OCI-M2 (cell line): ENCODE measurements at regions not wholly inside any gene's neighbourhood (a gene's known extent, or its start where the extent isn't known, plus 50 kb on each side); places are given as distances from the start of the nearest gene placed in this dataset.
"Not testable (repeated sequence)": the region's sequence is repeated elsewhere in the genome, so short reads cannot be mapped to it uniquely, and the experiment has no call there.

Experiments used
- DNase-seq: peaks from one replicate; lab custom pipeline; 2025; ENCODE audit not compliant: unreplicated experiment; lab: John Stamatoyannopoulos, UW

DNA sequence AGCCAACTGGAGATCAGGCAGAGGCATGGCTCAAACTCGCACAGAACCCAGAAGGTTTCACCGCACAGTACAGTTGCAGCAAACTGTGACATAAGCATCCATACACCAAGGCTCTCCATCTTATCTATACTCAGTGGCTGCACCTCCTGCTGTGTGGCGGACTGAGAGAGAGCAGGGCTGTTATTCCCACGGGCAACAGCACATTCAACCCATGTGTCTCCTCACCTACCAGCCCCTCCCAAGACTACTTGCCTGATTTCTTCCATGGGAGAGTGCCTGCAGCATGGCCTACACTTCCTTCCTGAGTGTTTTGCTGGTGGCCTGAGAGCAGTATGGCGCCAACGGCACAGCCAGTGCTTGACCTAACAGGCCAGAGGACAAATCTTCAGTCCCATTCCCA lies 1606.6 kb downstream of the SLITRK1 start:
- DNase-seq = no peak

DNA sequence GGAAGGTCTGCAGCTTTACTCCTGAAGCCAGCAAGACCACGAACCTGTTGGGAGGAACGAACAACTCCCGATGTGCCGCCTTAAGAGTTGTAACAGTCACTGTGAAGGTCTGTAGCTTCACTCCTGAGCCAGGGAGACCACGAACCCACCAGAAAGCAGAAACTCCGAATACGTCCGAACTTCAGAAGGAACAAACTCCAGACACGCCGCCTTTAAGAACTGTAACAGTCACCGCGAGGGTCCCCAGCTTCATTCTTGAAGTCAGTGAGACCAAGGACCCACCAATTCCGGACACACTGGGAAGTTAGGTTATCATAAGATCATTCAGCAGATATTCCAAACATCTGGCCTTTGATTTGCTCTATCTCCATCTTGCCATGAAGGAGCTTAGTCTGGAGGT lies 1623.0 kb downstream of the SLITRK1 start:
- DNase-seq = no peak

DNA sequence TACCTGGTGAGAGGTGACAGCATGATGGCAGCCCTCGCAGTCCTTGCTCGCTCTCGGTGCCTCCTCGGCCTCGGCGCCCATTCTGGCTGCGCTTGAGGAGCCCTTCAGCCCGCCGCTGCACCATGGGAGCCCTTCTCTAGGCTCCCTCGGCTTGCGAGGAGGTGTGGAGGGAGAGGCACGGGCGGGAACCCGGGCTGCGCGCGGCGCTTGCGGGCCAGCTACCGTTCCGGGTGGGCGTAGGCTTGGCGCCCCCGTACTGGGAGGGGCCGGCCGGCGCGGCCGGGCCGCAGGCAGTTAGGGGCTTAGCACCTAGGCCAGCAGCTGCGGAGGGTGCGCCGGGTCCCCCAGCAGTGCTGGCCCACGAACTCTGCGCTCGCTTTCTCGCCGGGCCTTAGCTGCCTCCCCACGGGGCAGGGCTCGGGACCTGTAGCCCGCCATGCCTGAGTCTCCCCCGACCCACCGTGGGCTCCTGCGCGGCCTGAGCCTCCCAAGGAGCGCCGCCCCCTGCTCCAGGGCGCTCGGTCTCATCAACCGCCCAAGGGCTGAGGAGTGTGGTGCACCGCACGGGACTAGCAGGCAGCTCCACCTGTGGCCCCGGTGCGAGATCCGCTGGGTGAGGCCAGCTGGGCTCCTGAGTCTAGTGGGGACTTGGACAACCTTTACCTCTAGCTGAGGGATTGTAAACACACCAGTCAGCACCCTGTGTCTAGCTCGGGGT lies 1624.3 kb downstream of the SLITRK1 start:
- no peak for DNase-seq

DNA sequence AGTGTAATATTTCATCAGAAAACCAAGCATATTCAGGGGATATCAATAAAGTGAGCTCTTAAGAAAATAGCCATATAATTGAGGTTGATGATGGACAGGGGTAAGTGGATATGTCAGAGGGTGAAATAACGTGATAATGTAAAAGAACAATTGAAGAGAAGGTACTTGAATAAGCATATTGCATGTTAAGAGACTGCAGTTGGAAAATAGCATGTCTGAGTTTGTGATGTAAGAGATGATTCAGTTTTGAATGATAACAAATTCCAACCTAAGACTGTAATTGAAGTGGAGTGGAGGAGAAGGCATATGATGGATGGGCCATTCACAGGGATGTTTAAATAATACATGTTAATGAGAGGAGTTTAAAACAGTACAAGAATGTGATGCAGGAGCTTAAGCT lies 1633.5 kb downstream of the SLITRK1 start:
- DNase-seq = no peak

DNA sequence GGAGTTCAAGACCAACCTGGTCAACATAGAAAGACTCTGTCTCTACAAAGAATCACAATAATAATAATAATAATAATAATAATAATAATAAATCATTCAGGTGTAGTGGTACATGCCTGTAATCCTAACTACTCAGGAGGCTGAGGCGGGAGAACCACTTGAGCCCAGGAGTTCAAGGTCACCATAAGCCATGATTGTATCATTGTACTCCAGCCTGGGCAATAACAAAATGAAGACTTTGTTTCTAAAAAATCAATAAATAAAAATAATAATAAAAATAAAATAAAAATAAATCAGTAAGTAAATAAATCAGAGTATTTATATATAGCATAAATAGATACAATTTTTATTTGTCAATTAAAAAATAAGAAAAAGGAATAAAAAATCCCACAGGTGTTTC lies 1636.4 kb downstream of the SLITRK1 start:
- DNase-seq = no peak

DNA sequence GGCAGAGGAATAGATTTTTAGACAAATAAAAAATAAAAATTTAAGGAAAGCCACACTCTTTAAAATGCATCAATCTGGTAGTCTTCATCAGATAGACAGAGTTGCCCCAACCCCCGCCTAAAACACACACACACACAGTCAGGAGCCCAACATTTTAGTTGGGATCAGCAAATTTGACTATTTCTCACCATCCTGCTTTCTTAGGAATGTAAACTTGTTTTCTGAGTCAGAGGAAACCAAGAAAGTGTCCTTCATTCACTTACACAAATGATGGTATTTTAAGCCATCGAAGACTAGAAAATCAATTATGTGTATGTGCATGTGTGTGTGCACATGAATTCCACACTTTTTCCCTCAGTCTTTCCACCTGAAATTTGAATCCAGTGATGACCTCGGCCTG lies 1657.5 kb downstream of the SLITRK1 start:
- DNase-seq = no peak

DNA sequence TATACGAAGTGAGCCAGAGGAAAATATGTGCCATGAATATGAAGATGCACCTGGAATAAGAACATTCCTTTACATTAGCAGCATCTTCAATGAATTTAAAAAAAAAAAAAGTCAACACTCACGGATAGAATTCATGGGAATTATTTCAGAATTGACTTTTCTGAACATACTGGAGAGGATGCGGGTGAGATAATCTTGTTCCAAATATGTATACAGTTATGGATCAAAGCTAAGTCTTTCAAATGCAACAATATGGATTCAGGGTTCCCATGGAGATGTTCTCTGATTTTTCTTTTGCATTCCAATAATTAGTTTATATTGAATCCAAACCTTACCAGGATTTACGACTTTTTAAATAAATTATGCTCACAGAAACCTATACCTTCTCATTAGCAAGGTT lies 1660.7 kb downstream of the SLITRK1 start:
- no peak for DNase-seq

DNA sequence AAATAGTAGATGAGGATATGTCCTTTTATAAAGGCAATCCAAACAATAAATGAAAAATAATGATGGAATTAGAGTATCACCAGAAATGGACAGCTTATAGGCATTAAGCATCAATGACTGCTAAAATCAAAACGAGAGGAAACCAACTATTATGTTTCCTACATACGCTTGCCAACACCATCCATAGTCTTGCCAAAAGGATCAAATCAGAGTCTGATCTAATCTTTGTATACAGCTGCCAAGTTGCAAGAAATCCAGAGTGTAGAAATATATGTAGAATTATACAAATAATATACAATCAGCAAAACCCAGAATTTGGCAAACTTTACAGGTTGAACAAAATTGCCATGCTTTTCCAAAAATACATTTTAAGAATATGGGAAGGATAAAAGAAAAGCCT lies 1661.6 kb downstream of the SLITRK1 start:
- DNase-seq = no peak

DNA sequence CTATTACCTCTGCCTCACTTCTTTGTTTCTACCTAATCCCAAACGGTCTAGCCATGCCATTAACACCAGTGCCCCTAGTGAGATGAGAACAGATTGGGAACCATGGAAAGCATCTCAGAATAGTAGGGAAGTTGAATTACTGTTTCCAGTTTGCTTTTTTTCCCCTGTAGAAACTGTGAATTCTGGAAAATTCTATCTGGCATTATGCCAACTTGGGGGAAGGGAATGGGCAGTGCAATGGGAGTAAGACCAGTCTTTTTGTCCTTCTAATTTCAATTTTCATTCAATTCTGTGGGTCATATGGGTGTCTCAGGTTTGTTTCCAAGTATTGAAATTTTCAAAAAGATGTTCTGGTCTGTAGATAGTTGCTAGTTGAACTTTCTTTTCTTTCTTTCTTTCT lies 1666.1 kb downstream of the SLITRK1 start:
- DNase-seq = no peak

DNA sequence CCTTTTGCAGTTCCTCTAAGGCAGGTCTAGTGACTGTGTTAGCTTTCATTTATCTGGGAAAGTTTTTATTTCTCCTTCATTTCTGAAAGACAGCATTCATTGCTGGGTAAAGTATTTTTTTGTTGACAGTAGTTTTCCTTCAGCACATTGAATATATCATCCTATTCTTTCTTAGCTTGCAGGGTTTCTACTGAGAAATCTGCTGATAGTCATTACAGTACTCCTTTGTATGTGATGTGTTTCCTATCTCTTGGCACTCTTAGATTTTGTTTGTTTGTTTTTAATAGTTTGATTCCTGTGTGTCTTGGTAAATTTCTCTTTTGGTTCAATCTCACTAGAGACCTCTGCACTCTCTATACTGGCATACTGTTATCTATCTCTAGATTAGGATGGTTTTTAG lies 1667.9 kb downstream of the SLITRK1 start:
- DNase-seq = no peak

DNA sequence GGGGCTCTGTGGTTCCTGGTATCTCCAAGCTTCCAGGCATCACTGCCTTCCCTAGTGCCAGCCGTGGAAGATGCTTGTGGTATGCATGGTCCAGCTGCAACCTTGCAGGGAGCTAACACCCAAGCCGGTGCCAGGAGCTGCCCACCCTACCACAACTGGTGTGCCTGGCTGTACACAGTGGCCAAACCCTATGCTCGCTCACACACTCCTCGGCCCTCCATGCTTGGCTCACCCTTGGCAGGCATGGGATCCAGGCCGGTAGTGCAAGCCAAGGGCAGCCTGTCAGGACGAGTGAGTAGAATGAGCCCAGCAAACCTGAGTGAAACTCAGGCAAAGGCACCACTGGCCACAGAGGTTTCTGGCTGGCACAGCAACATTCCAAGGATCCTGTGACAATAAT lies 1676.0 kb downstream of the SLITRK1 start:
- DNase-seq = no peak

DNA sequence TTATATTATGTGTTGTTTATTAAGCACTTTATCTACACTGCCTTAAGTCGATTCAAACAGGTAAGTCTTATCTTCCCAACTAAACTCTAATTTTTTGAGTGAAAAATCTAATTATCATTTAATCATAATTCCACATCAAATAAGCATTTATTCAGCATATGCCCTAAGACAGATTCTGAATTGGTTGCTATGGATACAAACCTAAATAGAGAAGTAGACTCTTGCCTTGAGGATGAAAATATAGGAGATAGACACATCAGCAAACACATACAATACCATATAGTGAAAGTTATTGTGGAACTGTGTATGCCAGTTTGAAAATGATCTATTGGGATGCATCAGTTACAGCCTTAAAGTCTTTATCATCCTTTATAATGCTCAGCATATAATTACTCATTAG lies 1679.9 kb downstream of the SLITRK1 start:
- DNase-seq = no peak

DNA sequence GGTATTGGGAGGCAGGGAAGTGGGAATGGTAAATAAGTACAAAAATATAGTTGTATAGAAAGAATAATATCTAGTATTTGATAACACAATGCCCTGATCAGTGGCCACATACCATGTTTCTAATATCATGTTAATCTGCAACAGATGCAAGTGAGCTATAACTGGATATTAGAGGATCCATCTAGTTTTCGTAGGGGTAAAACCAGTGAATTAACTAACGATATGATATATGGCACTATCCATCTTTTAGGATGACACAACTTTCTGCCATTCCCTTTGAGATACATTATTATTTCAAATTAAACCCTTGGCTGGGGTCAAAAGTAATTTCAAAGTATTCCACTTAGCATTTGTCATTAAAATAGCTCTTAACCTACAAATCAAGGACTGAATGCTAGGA lies 1686.2 kb downstream of the SLITRK1 start:
- DNase-seq = no peak

DNA sequence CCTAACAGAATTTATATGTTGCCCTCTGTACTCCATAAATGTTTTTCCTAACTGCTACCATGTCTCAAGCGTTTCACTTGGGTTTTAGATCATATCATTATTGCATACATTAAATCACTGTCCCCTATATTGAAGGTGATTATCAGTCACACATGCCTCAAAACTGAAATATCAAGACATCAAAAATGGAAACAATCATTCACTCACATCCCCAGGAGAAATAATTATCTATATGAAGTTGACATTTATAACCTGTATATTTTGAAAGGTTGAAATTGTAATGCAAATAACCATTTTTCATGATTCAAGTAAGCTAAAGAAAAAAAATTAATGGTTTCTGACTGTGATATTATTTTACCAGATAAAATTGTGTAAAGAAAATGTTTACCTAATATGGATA lies 1695.0 kb downstream of the SLITRK1 start:
- DNase-seq = no peak

DNA sequence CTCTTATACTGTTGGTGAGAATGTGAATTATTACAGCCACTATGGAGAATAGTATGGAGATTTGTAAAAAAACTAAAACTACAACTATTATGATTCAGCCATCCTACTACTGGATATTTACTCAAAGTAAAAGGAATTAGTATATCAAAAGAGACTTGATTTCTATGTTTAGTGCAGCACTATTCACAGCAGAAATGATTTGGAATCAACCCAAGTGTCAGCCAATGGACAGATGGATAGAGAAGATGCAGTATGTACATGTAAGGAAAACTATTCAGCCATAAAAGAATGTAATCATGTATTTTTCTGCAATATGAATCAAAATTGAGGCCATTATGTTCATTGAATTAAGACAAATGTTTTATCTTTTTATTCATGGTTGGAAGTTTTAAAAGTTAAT lies 1705.5 kb downstream of the SLITRK1 start:
- no peak for DNase-seq

DNA sequence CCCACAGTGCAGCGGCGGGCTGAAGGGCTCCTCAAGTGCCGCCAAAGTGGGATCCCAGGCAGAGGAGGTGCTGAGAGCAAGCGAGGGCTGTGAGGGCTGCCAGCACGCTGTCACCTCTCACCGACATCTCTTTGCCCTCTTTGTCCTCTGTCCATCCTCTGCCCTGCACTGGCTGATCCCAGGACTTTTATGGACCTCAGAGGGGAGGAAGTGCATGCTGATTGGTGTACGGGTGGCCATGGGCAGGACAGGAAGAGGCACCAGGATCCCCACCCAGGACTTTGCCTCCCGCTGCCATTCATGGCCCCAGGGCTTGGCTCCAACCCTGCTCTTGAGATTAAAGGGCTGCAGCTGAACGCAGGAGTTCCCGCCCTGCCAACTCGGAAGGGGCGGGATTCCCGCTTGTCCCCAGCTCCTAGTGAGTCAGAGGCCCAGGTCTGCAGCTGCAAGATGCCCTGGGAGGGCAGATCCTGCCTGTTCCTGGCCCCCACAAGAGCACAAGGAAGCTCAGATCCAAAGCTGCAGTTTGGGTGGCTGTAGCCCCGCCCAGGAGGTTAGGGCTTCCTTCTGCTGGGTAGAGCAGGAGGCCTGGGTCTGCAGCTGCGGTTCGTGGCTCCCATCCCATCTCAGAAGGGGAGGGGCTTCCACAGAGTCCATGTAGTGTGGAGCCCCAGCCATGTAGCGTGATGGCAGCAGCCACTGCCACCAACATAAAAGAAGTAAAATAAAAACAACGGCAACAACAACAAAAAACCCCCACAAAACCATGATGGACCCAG lies 1716.7 kb downstream of the SLITRK1 start:
- DNase-seq = no peak

DNA sequence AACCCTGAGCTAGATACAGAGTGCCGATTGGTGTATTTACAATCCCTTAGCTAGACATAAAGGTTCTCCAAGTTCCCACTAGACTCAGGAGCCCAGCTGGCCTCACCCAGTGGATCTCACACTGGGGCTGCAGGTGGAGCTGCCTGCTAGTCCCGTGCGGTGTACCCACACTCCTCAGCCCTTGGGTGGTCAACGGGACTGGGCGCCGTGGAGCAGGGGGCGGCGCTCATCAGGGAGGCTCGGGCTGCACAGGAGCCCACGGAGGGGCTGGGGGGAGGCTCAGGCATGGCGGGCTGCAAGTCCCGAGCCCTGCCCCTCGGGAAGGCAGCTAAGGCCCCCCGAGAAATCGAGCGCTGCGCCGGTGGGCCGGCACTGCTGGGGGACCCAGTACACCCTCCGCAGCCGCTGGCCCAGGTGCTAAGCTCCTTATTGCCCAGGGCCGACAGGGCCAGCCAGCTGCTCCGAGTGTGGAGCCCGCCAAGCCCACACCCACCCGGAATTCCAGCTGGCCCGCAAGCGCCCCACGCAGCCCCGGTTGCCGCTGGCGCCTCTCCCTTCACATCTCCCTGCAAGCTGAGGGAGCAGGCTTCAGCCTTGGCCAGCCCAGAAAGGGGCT lies 1717.4 kb downstream of the SLITRK1 start:
- DNase-seq = not testable (repeated sequence)

DNA sequence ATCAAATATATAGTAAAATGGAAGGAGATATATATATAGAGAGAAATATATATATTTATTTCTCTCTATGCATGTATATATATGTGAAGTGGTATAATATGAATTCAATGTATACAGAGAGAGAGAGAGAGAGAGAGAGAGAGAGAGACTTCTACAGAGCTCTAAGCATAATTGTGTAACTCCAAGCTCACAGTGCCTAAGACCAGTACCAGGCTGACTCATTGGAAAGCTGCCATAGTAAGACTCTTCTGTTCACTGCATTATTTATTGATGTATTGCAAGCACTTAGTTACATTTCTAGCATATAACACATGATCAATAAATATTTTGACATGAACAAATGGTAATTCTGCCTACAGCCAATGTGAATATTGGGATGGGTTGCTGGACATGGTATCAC lies 1734.7 kb downstream of the SLITRK1 start:
- DNase-seq = no peak

DNA sequence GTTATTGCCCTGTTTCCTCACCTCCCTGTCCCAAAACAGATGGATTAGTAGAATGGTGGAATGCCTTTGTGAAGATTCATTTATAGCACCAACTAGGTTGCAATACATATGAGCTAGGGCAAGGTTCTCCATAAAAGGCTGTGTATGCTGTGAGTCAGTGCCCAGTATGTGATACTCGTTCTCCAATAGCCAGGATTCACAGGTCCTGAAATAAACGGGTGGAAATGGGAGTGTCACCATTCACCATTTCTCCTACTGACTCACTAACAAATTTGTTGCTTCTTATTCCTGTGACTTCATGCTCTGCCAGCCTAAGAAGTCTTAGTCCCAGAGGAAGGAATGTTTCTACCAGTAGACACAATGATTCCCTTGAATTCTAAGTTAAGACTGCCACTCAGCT lies 1745.4 kb downstream of the SLITRK1 start:
- no peak for DNase-seq

DNA sequence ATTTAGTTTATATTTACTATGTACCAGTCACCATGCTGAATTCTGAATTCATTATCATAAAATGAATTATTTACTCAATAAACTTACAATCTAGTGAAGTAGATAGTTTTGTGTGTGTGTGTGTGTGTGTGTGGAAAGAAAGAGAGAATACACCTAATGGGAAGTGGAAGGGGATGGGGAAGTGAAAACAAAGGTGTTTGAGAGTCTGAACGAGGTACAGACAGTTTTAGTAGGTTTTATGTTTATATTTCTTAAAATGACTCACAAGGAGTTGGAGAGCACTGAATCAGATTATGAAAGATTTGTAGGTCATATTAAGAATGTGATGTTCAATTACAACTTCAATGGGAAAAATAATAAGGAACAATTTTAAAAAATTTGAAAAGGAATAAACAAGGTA lies 1753.0 kb downstream of the SLITRK1 start:
- DNase-seq = no peak

DNA sequence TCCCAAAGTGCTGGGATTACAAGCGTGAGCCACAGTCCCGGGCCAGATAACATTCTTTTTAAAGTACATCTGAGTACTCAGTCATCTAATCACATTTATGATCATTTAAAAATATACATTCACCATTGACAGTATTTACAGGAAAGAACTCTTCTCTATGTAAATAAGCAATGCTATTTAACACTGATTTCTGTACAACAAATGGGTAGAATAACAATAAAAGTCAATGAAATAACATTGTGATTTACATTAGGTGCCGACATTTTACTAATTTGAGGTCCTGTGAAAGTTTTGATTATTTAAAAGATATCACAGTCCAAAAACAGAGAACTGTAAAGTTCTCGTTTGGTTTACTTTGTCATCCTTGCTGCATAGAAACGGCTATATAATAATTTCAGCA lies 1763.7 kb downstream of the SLITRK1 start:
- no peak for DNase-seq

DNA sequence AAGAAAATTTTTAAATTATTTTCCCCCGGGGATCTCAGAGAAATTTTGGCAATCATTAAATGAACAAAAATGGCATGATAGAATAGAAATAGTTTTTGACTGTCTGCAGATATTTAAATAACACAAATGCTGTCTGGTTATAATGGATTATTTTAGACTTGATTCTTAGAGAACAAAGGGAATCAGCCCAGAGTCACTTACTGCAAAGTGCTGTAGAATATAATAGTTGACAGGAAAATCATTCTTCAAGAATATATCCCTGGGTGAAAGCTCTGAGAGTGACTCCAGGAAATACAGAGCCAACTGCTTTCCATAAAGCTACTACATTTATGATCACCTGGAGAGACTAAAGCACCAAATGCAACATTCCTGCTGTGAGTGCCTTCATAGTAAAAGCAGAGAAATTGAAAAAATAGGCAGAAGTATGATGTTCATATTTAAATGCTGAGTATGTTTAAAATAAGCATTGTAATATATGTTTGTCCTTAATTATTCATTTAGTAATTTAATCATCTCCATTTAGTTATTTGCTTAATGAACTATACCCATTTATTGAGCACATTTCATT lies 1765.8 kb downstream of the SLITRK1 start:
- no peak for DNase-seq
